ENCODE measurements at regions not wholly inside any gene's neighbourhood (a gene's known extent, or its start where the extent isn't known, plus 50 kb on each side); places are given as distances from the start of the nearest gene placed in this dataset.

GRCh38 chr13:107730813-107731212 lies 484.5 kb downstream of the LIG4 start:
- ATAC-seq (no peak), DNase-seq (ENCODE audit: low read depth, low spot score) (no peak)
- no peaks in the 10 kb centered on the region for H4K20me1 ChIP-seq (ENCODE audit: insufficient read depth)
- POLR2A ChIA-PET, result no interaction called here
- H3K36me3 ChIP-seq (ENCODE audit: control insufficient read depth in 1 of 2, insufficient read depth in 2 of 2, low read length in 2 of 2), result no peaks in the 10 kb centered on the region
- H3K9ac ChIP-seq (ENCODE audit: low read length), result no peak overlapping the region
- H3K27me3 ChIP-seq (ENCODE audit: insufficient read depth, low read length), result no peaks in the 10 kb centered on the region
- RAD21 ChIA-PET (ENCODE audit: low non-redundant PET in 1 of 2, low total read pairs in 2 of 2, uncharacterized antibody in 2 of 2, unreplicated experiment in 2 of 2), result no interaction called here
- CTCF ChIA-PET, result no interaction called here
- intact Hi-C loops (cut with micrococcal nuclease), result no loop called here
- H3K27ac ChIP-seq (ENCODE audit: low read depth, low read length), result no peak overlapping the region
- H3K4me1 ChIP-seq (ENCODE audit: control insufficient read depth in 1 of 2, insufficient read depth in 2 of 2, low read length in 2 of 2), result no peaks in the 10 kb centered on the region
- H3K4me2 ChIP-seq (ENCODE audit: low read length), result no peak overlapping the region
- no peak overlapping the region for H2AFZ ChIP-seq (ENCODE audit: low read depth, low read length, poor library complexity, severe bottlenecking)
- H3K9me3 ChIP-seq (ENCODE audit: control insufficient read depth in 1 of 2, insufficient read depth in 1 of 2, low read depth in 1 of 2, low read length in 2 of 2), result peaks cover 5% of the 10 kb centered on the region in 2 experiments; a peak in 2 of 4 replicates
- H3K9me2 ChIP-seq (ENCODE audit: insufficient read depth), result no peaks in the 10 kb centered on the region
- BruUV-seq (replicated peaks), result no TSS peak
- no peak for TF ChIP-seq REST (IDR thresholded peaks at IDR 0.05; ENCODE audit: low read depth)
- no peaks in the 10 kb centered on the region for H3K79me2 ChIP-seq (ENCODE audit: insufficient read depth, low read length)
- no peak overlapping the region for H3K4me3 ChIP-seq (replicated peaks in 1 of 2; ENCODE audit: low read depth in 1 of 2, low read length in 2 of 2)

GRCh38 chr13:107721125-107721869 lies 494.0 kb downstream of the LIG4 start:
- Histone ChIP-seq H3K4me3 (replicated peaks in 1 of 2; ENCODE audit: low read depth in 1 of 2, low read length in 2 of 2) (no peak overlapping the region), H3K27ac (ENCODE audit: low read depth, low read length) (no peak overlapping the region), H3K9ac (ENCODE audit: low read length) (no peak overlapping the region), H4K20me1 (ENCODE audit: insufficient read depth) (no peaks in the 10 kb centered on the region), H3K9me2 (ENCODE audit: insufficient read depth) (no peaks in the 10 kb centered on the region), H3K4me1 (ENCODE audit: control insufficient read depth in 1 of 2, insufficient read depth in 2 of 2, low read length in 2 of 2) (no peaks in the 10 kb centered on the region), H3K79me2 (ENCODE audit: insufficient read depth, low read length) (no peaks in the 10 kb centered on the region), H3K36me3 (ENCODE audit: control insufficient read depth in 1 of 2, insufficient read depth in 2 of 2, low read length in 2 of 2) (no peaks in the 10 kb centered on the region), H3K27me3 (ENCODE audit: insufficient read depth, low read length) (no peaks in the 10 kb centered on the region), H2AFZ (ENCODE audit: low read depth, low read length, poor library complexity, severe bottlenecking) (no peak overlapping the region), H3K4me2 (ENCODE audit: low read length) (no peak overlapping the region), H3K9me3 (ENCODE audit: control insufficient read depth in 1 of 2, insufficient read depth in 1 of 2, low read depth in 1 of 2, low read length in 2 of 2) (peaks cover 10 to 14% of the 10 kb centered on the region in 2 experiments; a peak in 2 of 4 replicates)
- POLR2A ChIA-PET, result interaction anchor here (0.8 kb wide), 1 partner anchor 8 kb away, joined by 3 read pairs; no protein-coding TSS in a partner anchor
- no peak for DNase-seq (ENCODE audit: low read depth, low spot score)
- BruUV-seq (replicated peaks), result no TSS peak
- CTCF ChIA-PET, result no interaction called here
- no peak for ATAC-seq
- intact Hi-C loops (cut with micrococcal nuclease), result no loop called here
- RAD21 ChIA-PET (ENCODE audit: low non-redundant PET in 1 of 2, low total read pairs in 2 of 2, uncharacterized antibody in 2 of 2, unreplicated experiment in 2 of 2), result no interaction called here
- TF ChIP-seq TCF7L2 (IDR thresholded peaks at IDR 0.05; ENCODE audit: borderline replicate concordance, extremely low read depth, insufficient read depth, insufficient read length), result no peak
- TF ChIP-seq SP1 (IDR thresholded peaks at IDR 0.05; ENCODE audit: low read depth), result no peak
- TF ChIP-seq, protein P1, sequence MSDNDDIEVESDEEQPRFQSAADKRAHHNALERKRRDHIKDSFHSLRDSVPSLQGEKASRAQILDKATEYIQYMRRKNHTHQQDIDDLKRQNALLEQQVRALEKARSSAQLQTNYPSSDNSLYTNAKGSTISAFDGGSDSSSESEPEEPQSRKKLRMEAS (IDR thresholded peaks at IDR 0.05), result no peak
- no peak for TF ChIP-seq JUND (IDR thresholded peaks at IDR 0.05)
- TF ChIP-seq RAD21 (IDR thresholded peaks at IDR 0.05; ENCODE audit: low read depth), result no peak
- TF ChIP-seq POLR2AphosphoS5 (IDR thresholded peaks at IDR 0.05; ENCODE audit: low read depth, low read length), result no peak
- TF ChIP-seq EGR1 (IDR thresholded peaks at IDR 0.05; ENCODE audit: low read depth), result no peak
